ENCODE measurements at regions not wholly inside any gene's neighbourhood (a gene's known extent, or its start where the extent isn't known, plus 50 kb on each side); places are given as distances from the start of the nearest gene placed in this dataset.

- Histone ChIP-seq H3K36me3 (ENCODE audit: control insufficient read depth in 2 of 3, insufficient read depth in 3 of 3, low read length in 3 of 3) (no peaks in the 10 kb centered on the region), H3K4me1 (ENCODE audit: control insufficient read depth in 2 of 3, insufficient read depth in 2 of 3, low read depth in 1 of 3, low read length in 3 of 3) (peaks cover 0 to 2% (median 0%) of the 10 kb centered on the region in 3 donors), H3K27me3 (ENCODE audit: control insufficient read depth, insufficient read depth, low read length) (no peaks in the 10 kb centered on the region), H3K4me3 (ENCODE audit: low read length in 3 of 3) (no peak overlapping the region), H3K9me3 (ENCODE audit: control insufficient read depth in 2 of 3, insufficient read depth in 1 of 3, low read length in 3 of 3) (no peaks in the 10 kb centered on the region), H3K27ac (ENCODE audit: low read depth in 2 of 2, low read length in 2 of 2) (no peak overlapping the region), H3K9ac (ENCODE audit: low read length in 3 of 3) (no peak overlapping the region)
- TF ChIP-seq, protein P1, sequence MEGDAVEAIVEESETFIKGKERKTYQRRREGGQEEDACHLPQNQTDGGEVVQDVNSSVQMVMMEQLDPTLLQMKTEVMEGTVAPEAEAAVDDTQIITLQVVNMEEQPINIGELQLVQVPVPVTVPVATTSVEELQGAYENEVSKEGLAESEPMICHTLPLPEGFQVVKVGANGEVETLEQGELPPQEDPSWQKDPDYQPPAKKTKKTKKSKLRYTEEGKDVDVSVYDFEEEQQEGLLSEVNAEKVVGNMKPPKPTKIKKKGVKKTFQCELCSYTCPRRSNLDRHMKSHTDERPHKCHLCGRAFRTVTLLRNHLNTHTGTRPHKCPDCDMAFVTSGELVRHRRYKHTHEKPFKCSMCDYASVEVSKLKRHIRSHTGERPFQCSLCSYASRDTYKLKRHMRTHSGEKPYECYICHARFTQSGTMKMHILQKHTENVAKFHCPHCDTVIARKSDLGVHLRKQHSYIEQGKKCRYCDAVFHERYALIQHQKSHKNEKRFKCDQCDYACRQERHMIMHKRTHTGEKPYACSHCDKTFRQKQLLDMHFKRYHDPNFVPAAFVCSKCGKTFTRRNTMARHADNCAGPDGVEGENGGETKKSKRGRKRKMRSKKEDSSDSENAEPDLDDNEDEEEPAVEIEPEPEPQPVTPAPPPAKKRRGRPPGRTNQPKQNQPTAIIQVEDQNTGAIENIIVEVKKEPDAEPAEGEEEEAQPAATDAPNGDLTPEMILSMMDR (IDR thresholded peaks at IDR 0.05; ENCODE audit: borderline replicate concordance, extremely low read depth, insufficient read depth) = no peak
- intact Hi-C loops (cut with DNase I) = no loop called here
- no peak for DNase-seq
- no peak for FAIRE-seq
These were observed 479.7 kb upstream of the RGS6 start for GRCh38 chr14:71452539-71452938.

- no peak for DNase-seq
- H3K36me3 ChIP-seq (ENCODE audit: control insufficient read depth in 2 of 3, insufficient read depth in 3 of 3, low read length in 3 of 3) = no peaks in the 10 kb centered on the region
- TF ChIP-seq, protein P1 (IDR thresholded peaks at IDR 0.05; ENCODE audit: borderline replicate concordance, extremely low read depth, insufficient read depth) = no peak
- H3K9ac ChIP-seq (ENCODE audit: low read length in 3 of 3) = no peak overlapping the region
- intact Hi-C loops (cut with DNase I) = no loop called here
- H3K4me3 ChIP-seq (ENCODE audit: low read length in 3 of 3) = no peak overlapping the region
- FAIRE-seq = peak; percentile 19
- no peaks in the 10 kb centered on the region for H3K9me3 ChIP-seq (ENCODE audit: control insufficient read depth in 2 of 3, insufficient read depth in 1 of 3, low read length in 3 of 3)
- H3K27me3 ChIP-seq (ENCODE audit: control insufficient read depth, insufficient read depth, low read length) = no peaks in the 10 kb centered on the region
- H3K4me1 ChIP-seq (ENCODE audit: control insufficient read depth in 2 of 3, insufficient read depth in 2 of 3, low read depth in 1 of 3, low read length in 3 of 3) = peaks cover 0 to 2% (median 0%) of the 10 kb centered on the region in 3 donors
- no peak overlapping the region for H3K27ac ChIP-seq (ENCODE audit: low read depth in 2 of 2, low read length in 2 of 2)
These were observed 479.2 kb upstream of the RGS6 start for GRCh38 chr14:71452987-71453386.

DNA sequence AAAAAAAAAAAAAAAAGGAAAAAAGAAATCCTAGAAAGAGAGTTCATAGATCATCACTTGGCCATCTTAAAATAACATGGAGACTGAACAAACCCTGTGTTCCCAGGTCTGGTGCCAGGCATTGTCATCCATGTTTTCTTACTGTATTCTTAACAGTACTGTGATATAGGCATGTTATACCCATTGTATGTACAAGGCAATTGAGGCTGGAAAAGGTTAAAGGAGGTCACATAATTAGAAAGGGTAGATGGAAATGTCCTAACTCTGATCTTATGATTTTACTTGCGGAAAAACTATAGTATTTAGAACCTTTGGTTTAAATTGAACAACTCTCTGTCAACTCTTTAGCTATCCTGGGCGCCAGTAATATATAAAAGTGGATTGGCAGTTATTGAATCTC, 478.2 kb upstream of the RGS6 start:
- Histone ChIP-seq H3K9me3 (ENCODE audit: control insufficient read depth in 2 of 3, insufficient read depth in 1 of 3, low read length in 3 of 3) (no peaks in the 10 kb centered on the region), H3K36me3 (ENCODE audit: control insufficient read depth in 2 of 3, insufficient read depth in 3 of 3, low read length in 3 of 3) (no peaks in the 10 kb centered on the region), H3K27me3 (ENCODE audit: control insufficient read depth, insufficient read depth, low read length) (no peaks in the 10 kb centered on the region), H3K4me3 (ENCODE audit: low read length in 3 of 3) (no peak overlapping the region), H3K27ac (ENCODE audit: low read depth in 2 of 2, low read length in 2 of 2) (no peak overlapping the region), H3K9ac (ENCODE audit: low read length in 3 of 3) (no peak overlapping the region), H3K4me1 (ENCODE audit: control insufficient read depth in 2 of 3, insufficient read depth in 2 of 3, low read depth in 1 of 3, low read length in 3 of 3) (peaks cover 0 to 2% (median 0%) of the 10 kb centered on the region in 3 donors)
- FAIRE-seq (no peak), DNase-seq (no peak)
- TF ChIP-seq, protein P1 (IDR thresholded peaks at IDR 0.05; ENCODE audit: borderline replicate concordance, extremely low read depth, insufficient read depth) = no peak
- intact Hi-C loops (cut with DNase I) = no loop called here

Measured in kidney (tissue), 13 donors.